HG03442 (cell line): ENCODE measurements at regions not wholly inside any gene's neighbourhood (a gene's known extent, or its start where the extent isn't known, plus 50 kb on each side); places are given as distances from the start of the nearest gene placed in this dataset.
"Not testable (repeated sequence)": the region's sequence is repeated elsewhere in the genome, so short reads cannot be mapped to it uniquely, and the experiment has no call there.

ENCODE experiments used
- ATAC-seq: cut with Tn5 transposase; IDR thresholded peaks from one replicate; pipeline ENCODE4 v1.9.1; 2021; ENCODE audit warnings: mild to moderate bottlenecking, moderate library complexity; ENCODE audit not compliant: unreplicated experiment

GRCh38 chr9:18261181-18261580, 212.8 kb upstream of the ADAMTSL1 start:
- no peak for ATAC-seq

GRCh38 chr9:18263377-18263776, 210.6 kb upstream of the ADAMTSL1 start:
- ATAC-seq: no peak

- no peak for ATAC-seq
Observed at GRCh38 chr9:18268381-18268780, 205.6 kb upstream of the ADAMTSL1 start.

GRCh38 chr9:18269561-18269960, 204.4 kb upstream of the ADAMTSL1 start:
- no peak for ATAC-seq

- ATAC-seq: no peak
Observed at GRCh38 chr9:18274693-18275092, 199.3 kb upstream of the ADAMTSL1 start.

GRCh38 chr9:18275313-18275990, 198.5 kb upstream of the ADAMTSL1 start:
- no peak for ATAC-seq

GRCh38 chr9:18281291-18281690, 192.7 kb upstream of the ADAMTSL1 start:
- ATAC-seq: no peak

- ATAC-seq: no peak
Observed at GRCh38 chr9:18294229-18294628, 179.7 kb upstream of the ADAMTSL1 start.

- no peak for ATAC-seq
Observed at GRCh38 chr9:18296702-18297055, 177.3 kb upstream of the ADAMTSL1 start.

GRCh38 chr9:18297056-18297841, 176.7 kb upstream of the ADAMTSL1 start:
- ATAC-seq: no peak

- no peak for ATAC-seq
Observed at GRCh38 chr9:18299449-18299848, 174.5 kb upstream of the ADAMTSL1 start.

- ATAC-seq: not testable (repeated sequence)
Observed at GRCh38 chr9:18305167-18305806, 168.7 kb upstream of the ADAMTSL1 start.

GRCh38 chr9:18314316-18314715, 159.6 kb upstream of the ADAMTSL1 start:
- ATAC-seq: no peak

GRCh38 chr9:18317896-18318295, 156.1 kb upstream of the ADAMTSL1 start:
- no peak for ATAC-seq

GRCh38 chr9:18319918-18320445, 154.0 kb upstream of the ADAMTSL1 start:
- ATAC-seq: no peak

GRCh38 chr9:18324928-18325745, 148.8 kb upstream of the ADAMTSL1 start:
- ATAC-seq: no peak

- not testable (repeated sequence) for ATAC-seq
Observed at GRCh38 chr9:18325746-18326011, 148.3 kb upstream of the ADAMTSL1 start.

- ATAC-seq: no peak
Observed at GRCh38 chr9:18327121-18327520, 146.8 kb upstream of the ADAMTSL1 start.

- ATAC-seq: no peak
Observed at GRCh38 chr9:18330401-18331309, 143.3 kb upstream of the ADAMTSL1 start.

GRCh38 chr9:18331310-18331684, 142.7 kb upstream of the ADAMTSL1 start:
- ATAC-seq: no peak
